ENCODE measurements at regions not wholly inside any gene's neighbourhood (a gene's known extent, or its start where the extent isn't known, plus 50 kb on each side); places are given as distances from the start of the nearest gene placed in this dataset.

DNA sequence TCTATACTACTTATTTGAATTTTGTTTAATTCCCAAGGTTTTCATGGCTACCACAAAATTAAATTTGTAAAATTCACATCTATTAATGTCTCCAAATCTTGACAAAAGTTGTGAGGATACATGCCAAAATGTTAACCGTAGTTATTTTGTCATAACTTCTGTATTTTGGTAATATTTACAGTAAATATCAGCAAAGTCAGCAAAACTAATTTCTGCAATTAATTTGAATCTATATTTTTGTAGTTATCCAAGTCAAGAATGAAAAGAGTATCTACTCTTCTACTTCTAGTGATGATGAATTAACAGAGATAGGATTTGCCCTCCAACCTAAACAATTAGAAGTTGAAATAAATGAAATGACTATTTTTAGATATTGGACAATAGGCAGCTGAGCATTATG lies 238.9 kb downstream of the CYP26B1 start:
- ATAC-seq (ENCODE audit: low read depth): no peak
- Mint-ChIP-seq H3K9me3 (no peaks in the 10 kb centered on the region), H3K27ac (no peak overlapping the region), H3K36me3 (no peaks in the 10 kb centered on the region), H3K4me3 (no peak overlapping the region), H3K27me3 (peaks cover 10% of the 10 kb centered on the region), H3K4me1 (no peaks in the 10 kb centered on the region)
- DNase-seq: no peak
- POLR2A ChIA-PET: no interaction called here

DNA sequence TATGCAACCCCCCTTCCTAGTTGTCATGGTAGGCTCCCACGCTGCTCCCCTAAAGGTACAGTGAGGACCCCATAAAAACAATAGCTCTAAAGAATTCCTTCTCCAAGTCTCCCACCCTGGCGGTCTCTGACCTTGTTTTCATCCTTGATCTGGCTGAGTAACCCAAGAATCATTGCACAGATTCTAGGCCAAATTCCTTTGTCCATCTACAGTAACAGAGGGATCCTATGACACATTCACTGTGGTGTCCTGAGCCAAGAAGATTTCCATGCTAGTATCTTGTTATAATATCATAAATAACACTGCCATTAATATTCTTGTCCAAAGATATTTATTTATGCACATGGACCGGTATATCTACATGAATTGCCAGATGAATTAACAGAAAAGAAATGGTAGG lies 240.2 kb downstream of the CYP26B1 start:
- POLR2A ChIA-PET: no interaction called here
- H3K36me3 Mint-ChIP-seq: no peaks in the 10 kb centered on the region
- no peak for ATAC-seq (ENCODE audit: low read depth)
- H3K4me1 Mint-ChIP-seq: no peaks in the 10 kb centered on the region
- no peak for DNase-seq
- H3K4me3 Mint-ChIP-seq: no peak overlapping the region
- H3K27me3 Mint-ChIP-seq: peaks cover 11% of the 10 kb centered on the region
- no peak overlapping the region for H3K27ac Mint-ChIP-seq
- H3K9me3 Mint-ChIP-seq: no peaks in the 10 kb centered on the region

DNA sequence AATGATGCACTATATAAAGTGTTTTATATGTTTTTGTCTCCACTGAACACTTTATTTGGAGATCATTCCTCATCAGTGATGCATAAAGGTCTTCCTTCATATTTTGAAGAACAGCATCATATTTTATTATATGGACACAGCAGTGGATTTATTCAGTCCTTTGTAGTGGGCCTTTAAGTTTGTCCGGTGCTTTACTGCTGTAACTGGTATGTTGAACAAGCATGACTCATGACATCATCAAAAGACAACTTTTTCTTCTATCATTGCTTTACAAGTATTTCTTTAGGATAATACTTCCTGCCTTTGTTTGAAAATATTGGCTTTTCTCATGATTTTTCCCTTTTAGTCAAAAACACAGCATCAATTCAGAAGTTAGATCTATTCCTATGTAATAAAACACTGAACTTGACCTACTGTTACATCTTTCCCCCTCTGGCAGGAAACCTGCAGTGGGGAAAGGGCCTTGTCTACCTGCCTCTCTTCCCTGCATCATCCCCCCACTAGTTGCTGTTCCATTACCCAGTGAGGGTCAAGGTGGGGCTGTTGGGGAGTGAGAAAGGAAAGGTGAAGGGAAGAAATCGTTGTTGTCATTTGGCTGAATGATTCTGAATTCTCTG lies 241.2 kb downstream of the CYP26B1 start:
- no peak overlapping the region for H3K27ac Mint-ChIP-seq
- DNase-seq: no peak
- H3K27me3 Mint-ChIP-seq: peaks cover 9% of the 10 kb centered on the region
- H3K36me3 Mint-ChIP-seq: no peaks in the 10 kb centered on the region
- ATAC-seq (ENCODE audit: low read depth): no peak
- H3K9me3 Mint-ChIP-seq: no peaks in the 10 kb centered on the region
- no peak overlapping the region for H3K4me3 Mint-ChIP-seq
- POLR2A ChIA-PET: no interaction called here
- H3K4me1 Mint-ChIP-seq: no peaks in the 10 kb centered on the region

DNA sequence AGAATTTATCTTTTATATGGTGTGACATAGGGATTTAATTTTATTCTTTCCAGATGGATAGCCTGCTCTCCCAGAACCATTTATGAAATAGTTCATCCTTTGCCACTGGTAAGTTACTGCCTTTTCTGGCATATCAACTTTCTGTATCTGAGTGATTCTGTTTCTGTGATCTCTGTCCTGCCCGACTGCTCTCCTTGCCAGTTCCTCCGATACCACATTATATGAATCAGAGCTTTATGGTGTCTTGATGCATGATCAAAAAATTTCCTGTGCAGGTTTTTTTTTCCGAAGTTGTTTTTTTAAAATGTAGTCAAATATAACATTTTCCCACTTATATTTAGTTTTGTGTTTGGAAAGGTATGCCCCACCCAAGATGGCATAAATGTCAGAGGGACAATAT lies 242.5 kb downstream of the CYP26B1 start:
- DNase-seq: no peak
- no peak overlapping the region for H3K4me3 Mint-ChIP-seq
- no peaks in the 10 kb centered on the region for H3K9me3 Mint-ChIP-seq
- peaks cover 9% of the 10 kb centered on the region for H3K27me3 Mint-ChIP-seq
- POLR2A ChIA-PET: no interaction called here
- H3K4me1 Mint-ChIP-seq: no peaks in the 10 kb centered on the region
- H3K27ac Mint-ChIP-seq: no peak overlapping the region
- no peaks in the 10 kb centered on the region for H3K36me3 Mint-ChIP-seq
- ATAC-seq (ENCODE audit: low read depth): no peak

DNA sequence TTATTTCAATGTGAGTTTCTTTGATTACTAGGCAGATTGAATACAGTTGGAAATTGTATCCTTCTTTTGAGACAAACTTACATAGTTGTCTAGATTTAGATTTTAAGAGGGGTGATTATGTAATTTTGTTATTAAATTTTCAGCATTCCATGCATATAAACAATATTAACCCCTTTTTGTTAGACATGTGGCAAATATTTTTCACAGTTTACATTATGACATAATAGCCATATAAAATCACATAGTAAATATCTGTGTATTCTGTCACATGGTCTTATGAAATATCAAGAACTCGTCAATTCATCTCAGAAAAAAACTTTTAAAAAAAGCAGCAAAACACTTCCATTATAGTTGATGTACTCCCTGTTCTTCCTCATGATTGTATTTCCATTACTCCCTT lies 243.8 kb downstream of the CYP26B1 start:
- Mint-ChIP-seq H3K4me1 (no peaks in the 10 kb centered on the region), H3K27me3 (peaks cover 9% of the 10 kb centered on the region), H3K36me3 (no peaks in the 10 kb centered on the region), H3K9me3 (no peaks in the 10 kb centered on the region), H3K4me3 (no peak overlapping the region), H3K27ac (no peak overlapping the region)
- ATAC-seq (ENCODE audit: low read depth): no peak
- POLR2A ChIA-PET: no interaction called here
- DNase-seq: no peak

DNA sequence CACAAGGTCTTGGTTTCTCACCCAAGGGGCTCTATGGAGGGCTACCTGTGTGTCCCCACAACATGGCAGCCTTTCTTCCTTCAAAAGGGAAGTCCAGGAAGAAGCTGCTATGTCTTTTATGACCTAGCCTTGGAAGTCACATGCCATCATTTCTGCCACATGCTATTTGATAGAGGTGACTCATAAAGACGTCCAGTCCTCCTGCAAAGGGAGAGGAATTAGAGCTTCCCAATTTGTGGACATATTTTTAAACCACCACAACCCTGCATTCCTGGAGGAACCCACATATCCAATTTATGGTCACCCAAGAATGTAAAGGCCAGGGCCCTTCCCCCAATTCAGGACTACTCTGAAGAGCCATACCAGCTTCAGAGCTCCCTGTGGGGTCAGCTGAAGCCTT lies 246.2 kb downstream of the CYP26B1 start:
- H3K9me3 Mint-ChIP-seq: no peaks in the 10 kb centered on the region
- DNase-seq (no peak), ATAC-seq (ENCODE audit: low read depth) (no peak)
- peaks cover 5% of the 10 kb centered on the region for H3K27me3 Mint-ChIP-seq
- H3K4me3 Mint-ChIP-seq: no peak overlapping the region
- no peaks in the 10 kb centered on the region for H3K4me1 Mint-ChIP-seq
- POLR2A ChIA-PET: no interaction called here
- no peaks in the 10 kb centered on the region for H3K36me3 Mint-ChIP-seq
- no peak overlapping the region for H3K27ac Mint-ChIP-seq

DNA sequence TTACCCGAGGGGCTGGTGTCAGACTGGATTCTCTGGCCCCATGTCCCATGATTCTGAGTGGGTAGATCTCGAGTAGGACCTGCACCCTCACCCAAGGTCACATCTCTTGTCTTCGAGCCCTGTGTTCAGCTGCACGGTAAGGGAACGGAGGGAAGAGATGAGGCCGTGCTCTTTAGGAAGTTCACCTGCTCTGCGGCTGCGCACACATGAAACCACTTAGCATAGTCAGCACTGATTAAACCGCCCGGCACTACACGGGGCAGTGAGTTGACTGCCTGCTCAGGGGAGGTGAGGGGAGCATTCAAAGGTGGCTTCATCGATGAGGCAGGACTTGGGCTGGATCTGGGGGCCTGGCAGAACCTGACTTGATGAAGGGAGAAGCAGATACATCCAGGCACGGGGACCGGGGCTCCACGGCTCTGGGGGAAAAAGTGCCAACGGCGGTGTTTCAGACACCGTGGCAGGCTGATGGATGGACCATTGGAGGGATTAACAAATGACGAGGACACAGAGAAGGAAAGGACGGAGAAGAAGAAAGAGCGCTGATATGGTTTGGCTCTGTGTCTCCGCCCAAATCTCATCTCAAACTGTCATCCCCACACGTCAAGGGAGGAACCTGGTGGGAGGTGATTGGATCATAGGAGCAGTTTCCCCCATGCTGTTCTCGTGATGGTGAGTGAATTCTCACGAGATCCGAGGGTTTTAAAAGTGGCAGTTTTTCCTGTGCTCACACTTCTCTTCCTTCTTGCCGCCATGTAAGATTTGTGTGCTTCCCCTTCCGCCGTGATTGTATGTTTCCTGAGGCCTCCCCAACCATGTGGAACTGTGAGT lies 248.6 kb downstream of the CYP26B1 start:
- Mint-ChIP-seq H3K4me3 (no peak overlapping the region), H3K27me3 (peaks cover 3% of the 10 kb centered on the region), H3K36me3 (no peaks in the 10 kb centered on the region), H3K27ac (no peak overlapping the region), H3K4me1 (no peaks in the 10 kb centered on the region), H3K9me3 (no peaks in the 10 kb centered on the region)
- DNase-seq (no peak), ATAC-seq (ENCODE audit: low read depth) (no peak)
- POLR2A ChIA-PET: no interaction called here

DNA sequence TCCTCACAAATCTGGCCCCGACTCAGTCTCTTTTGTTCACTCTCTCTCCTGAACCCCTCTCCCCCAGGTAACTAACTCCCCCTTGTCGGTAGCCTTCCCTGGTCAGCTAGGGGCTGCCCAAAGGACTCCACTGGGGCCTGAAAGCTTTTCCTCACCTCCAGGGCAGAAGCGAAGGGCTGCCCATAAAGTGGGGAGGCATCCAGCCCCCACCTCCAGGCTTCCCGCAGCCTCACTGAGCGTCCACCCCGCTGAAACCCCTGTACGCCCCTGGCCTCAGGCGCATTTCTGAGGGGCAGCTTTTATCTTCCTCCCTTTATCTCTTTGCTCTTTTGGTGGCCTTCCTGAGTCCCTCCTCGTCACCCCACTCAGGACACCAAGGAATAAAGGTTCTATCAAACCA lies 249.3 kb downstream of the CYP26B1 start:
- Mint-ChIP-seq H3K4me3 (no peak overlapping the region), H3K9me3 (no peaks in the 10 kb centered on the region), H3K36me3 (no peaks in the 10 kb centered on the region), H3K27me3 (peaks cover 3% of the 10 kb centered on the region), H3K4me1 (no peaks in the 10 kb centered on the region), H3K27ac (no peak overlapping the region)
- POLR2A ChIA-PET: no interaction called here
- ATAC-seq (ENCODE audit: low read depth): no peak
- no peak for DNase-seq

DNA sequence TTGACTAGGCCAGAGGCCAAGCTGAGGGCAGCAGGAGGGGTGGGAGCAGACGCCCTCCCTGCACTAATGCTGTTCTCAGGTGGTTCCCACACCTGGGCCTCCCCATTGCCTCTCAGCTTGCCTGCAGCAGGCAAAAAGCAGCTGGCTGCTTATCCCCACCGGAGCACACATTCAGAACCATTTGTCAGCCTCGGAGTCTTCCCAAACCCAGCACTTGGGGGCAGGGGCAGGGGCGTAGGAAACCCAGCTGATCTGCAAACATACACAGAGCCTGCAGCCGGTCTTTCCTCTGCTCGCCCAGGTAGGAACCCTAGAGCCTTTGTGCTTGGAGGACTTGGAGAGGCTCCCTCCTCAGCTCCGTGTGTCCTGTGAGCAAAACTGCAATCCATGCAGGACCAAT lies 249.8 kb downstream of the CYP26B1 start:
- Mint-ChIP-seq H3K27ac (no peak overlapping the region), H3K4me3 (no peak overlapping the region), H3K9me3 (no peaks in the 10 kb centered on the region), H3K4me1 (no peaks in the 10 kb centered on the region), H3K27me3 (peaks cover under 1% of the 10 kb centered on the region), H3K36me3 (no peaks in the 10 kb centered on the region)
- no peak for DNase-seq
- POLR2A ChIA-PET: no interaction called here
- no peak for ATAC-seq (ENCODE audit: low read depth)

DNA sequence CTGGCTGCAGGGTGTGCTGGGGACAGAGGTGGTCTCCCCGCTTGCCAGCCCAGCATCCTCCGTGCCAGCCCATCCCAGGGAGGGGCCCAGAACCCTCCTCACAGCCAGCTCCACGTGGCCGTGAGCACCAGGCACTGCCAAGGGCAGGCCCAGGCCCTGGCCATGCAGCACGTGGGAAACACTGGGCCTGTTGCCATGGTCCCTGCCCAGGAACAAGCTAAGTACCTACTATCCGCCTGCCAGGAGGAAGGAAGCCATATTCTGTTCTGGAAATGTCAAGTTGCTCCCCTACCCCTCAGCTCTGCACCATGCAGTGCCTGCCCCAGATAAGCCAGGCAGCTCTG lies 250.6 kb downstream of the CYP26B1 start:
- H3K4me3 Mint-ChIP-seq: no peak overlapping the region
- POLR2A ChIA-PET: no interaction called here
- no peaks in the 10 kb centered on the region for H3K27me3 Mint-ChIP-seq

DNA sequence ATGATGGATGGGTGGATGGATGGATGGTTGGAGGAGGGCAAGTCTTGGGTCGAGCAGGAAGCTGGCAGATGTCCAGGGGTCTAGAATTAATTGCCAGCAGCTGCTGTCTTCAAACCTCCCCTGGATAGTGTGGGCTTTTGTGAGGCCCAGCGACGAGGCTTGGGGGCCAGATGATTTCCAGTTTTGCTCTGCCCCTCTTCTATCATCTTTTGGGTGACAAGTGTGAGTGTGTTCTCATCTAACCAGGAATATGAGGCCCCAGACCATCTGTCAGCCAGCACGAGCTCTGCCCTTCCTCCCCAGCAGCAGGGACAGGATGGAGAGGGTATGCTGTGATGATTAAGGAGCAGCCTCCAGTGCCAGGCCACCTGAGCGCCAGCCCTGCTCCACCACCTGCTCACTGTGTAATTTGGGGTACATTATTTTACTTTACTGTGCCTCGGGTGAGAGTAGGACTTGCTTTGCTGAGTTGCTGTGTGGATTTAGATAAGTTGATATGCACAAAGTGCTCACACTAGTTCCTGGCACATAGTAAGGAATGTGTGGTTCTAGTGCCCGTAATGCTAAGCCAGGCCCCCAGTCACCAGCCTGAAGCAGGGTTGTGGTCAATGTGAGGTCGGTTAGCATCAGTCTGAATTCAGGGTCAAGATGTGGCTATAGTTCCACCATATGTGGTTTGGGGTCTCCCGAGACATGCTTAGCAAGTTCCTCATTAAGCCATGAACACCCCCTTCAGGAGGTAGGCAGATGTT lies 251.1 kb downstream of the CYP26B1 start:
- H3K27ac Mint-ChIP-seq: no peak overlapping the region
- no peaks in the 10 kb centered on the region for H3K27me3 Mint-ChIP-seq
- no peaks in the 10 kb centered on the region for H3K36me3 Mint-ChIP-seq
- H3K4me1 Mint-ChIP-seq: no peaks in the 10 kb centered on the region
- ATAC-seq (ENCODE audit: low read depth): no peak
- POLR2A ChIA-PET: no interaction called here
- no peak overlapping the region for H3K4me3 Mint-ChIP-seq
- no peak for DNase-seq
- no peaks in the 10 kb centered on the region for H3K9me3 Mint-ChIP-seq

More for the DNA sequence above, 250.6 kb downstream of the CYP26B1 start:
- ATAC-seq (ENCODE audit: low read depth): no peak
- DNase-seq: no peak
- Mint-ChIP-seq H3K27ac (no peak overlapping the region), H3K9me3 (no peaks in the 10 kb centered on the region), H3K36me3 (no peaks in the 10 kb centered on the region), H3K4me1 (no peaks in the 10 kb centered on the region)

DNA sequence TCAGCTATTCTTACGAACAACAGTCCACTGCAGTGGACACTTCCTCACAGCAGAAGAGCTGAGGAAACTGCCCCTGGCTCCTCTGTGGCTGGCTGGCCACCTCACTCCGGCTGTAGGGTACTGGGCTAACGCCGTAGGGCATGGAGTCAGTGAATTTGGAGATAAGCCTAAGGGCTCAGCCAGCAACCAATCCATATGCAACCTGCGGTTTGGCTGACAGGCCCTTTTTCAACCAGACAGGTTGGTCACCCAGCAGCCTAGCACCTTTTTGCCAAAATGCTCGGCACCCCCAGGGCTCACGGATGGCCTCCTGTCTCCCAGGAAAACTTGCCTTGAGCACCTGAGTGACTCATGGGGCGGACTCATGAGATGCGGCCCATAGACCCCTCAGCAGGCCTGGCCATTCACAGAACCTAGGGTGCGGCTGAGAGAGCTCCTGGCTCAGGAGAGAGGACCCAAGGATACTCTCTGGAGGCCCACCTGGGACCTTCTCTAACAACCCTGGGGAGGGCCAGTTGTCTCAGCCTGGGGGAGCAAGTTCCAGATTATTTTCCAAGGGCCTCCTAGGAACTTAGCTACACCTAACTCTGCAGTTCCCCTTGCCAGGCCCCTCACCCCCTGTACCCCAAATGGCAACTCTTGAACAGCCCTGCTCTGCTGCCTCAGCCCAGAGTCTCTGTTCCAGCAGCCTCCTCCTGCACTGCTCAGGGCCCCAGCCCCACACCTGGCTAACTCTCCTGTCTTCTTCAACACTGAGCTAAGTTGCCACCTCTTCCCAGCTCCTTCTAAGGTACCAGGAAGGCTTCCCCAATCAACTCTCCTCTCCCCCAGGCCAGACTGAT lies 252.1 kb downstream of the CYP26B1 start:
- no peaks in the 10 kb centered on the region for H3K36me3 Mint-ChIP-seq
- POLR2A ChIA-PET: no interaction called here
- no peaks in the 10 kb centered on the region for H3K9me3 Mint-ChIP-seq
- H3K27me3 Mint-ChIP-seq: no peaks in the 10 kb centered on the region
- H3K4me3 Mint-ChIP-seq: no peak overlapping the region
- DNase-seq (no peak), ATAC-seq (ENCODE audit: low read depth) (no peak)
- H3K27ac Mint-ChIP-seq: no peak overlapping the region
- H3K4me1 Mint-ChIP-seq: no peaks in the 10 kb centered on the region

DNA sequence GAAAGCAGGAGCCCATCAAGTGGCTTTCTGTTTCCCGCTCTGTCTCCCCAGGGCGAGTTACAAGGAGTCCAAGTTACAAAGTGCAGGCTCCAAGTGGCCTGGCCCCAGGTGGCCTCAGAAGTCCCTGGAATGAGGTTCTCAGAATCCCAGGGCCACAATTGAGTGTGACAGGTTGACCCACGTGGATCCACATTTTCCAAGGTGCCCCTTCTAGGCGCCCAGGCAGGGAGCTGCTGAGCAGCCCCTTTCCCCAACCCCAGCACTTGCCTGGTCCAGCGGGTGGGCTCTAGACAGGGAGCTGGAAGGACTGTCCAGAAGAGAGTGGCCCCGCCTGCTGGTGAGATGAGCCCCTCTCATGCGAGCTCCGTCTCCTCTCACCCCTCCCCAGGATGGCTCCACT lies 253.4 kb downstream of the CYP26B1 start:
- ATAC-seq (ENCODE audit: low read depth): no peak

More for the DNA sequence above, 253.4 kb downstream of the CYP26B1 start:
- POLR2A ChIA-PET: no interaction called here
- H3K4me1 Mint-ChIP-seq: no peaks in the 10 kb centered on the region
- H3K27me3 Mint-ChIP-seq: no peaks in the 10 kb centered on the region
- no peaks in the 10 kb centered on the region for H3K9me3 Mint-ChIP-seq
- no peaks in the 10 kb centered on the region for H3K36me3 Mint-ChIP-seq
- no peak for DNase-seq
- H3K4me3 Mint-ChIP-seq: no peak overlapping the region
- no peak overlapping the region for H3K27ac Mint-ChIP-seq

All from activated naive CD8-positive, alpha-beta T cell treated with anti-CD3 and anti-CD28 coated beads, Interleukin-2, amount 10 ng/mL, durations not matched to agents 7 days and 5 days (primary cell).